ENCODE measurements at regions not wholly inside any gene's neighbourhood (a gene's known extent, or its start where the extent isn't known, plus 50 kb on each side); places are given as distances from the start of the nearest gene placed in this dataset.

GRCh38 chr1:195756109-195756508 lies 852.1 kb downstream of the KCNT2 start:
- Histone ChIP-seq H3K36me3 (no peaks in the 10 kb centered on the region), H3K4me3 (no peak overlapping the region), H3K27ac (no peak overlapping the region), H3K4me1 (ENCODE audit: control insufficient read depth in 1 of 2, low read depth in 2 of 2) (no peaks in the 10 kb centered on the region), H3K9me3 (no peaks in the 10 kb centered on the region), H3K27me3 (replicated peaks; ENCODE audit: insufficient read depth) (no peaks in the 10 kb centered on the region)
- DNase-seq (ENCODE audit: low spot score) (no peak), ATAC-seq (ENCODE audit: insufficient number of reproducible peaks, low FRiP score, low read depth) (no peak)
- TF ChIP-seq CTCF (IDR thresholded peaks at IDR 0.05): no peak

GRCh38 chr1:195754874-195755273 lies 853.4 kb downstream of the KCNT2 start:
- Histone ChIP-seq H3K36me3 (no peaks in the 10 kb centered on the region), H3K9me3 (no peaks in the 10 kb centered on the region), H3K27ac (no peak overlapping the region), H3K4me3 (no peak overlapping the region), H3K27me3 (replicated peaks; ENCODE audit: insufficient read depth) (no peaks in the 10 kb centered on the region), H3K4me1 (ENCODE audit: control insufficient read depth in 1 of 2, low read depth in 2 of 2) (no peaks in the 10 kb centered on the region)
- ATAC-seq (ENCODE audit: insufficient number of reproducible peaks, low FRiP score, low read depth) (no peak), DNase-seq (ENCODE audit: low spot score) (no peak)
- TF ChIP-seq CTCF (IDR thresholded peaks at IDR 0.05): no peak

- no peak for ATAC-seq (ENCODE audit: insufficient number of reproducible peaks, low FRiP score, low read depth)
- no peaks in the 10 kb centered on the region for H3K36me3 ChIP-seq
- no peaks in the 10 kb centered on the region for H3K27me3 ChIP-seq (replicated peaks; ENCODE audit: insufficient read depth)
- H3K4me3 ChIP-seq: no peak overlapping the region
- no peaks in the 10 kb centered on the region for H3K4me1 ChIP-seq (ENCODE audit: control insufficient read depth in 1 of 2, low read depth in 2 of 2)
- no peak for TF ChIP-seq CTCF (IDR thresholded peaks at IDR 0.05)
- no peak for DNase-seq (ENCODE audit: low spot score)
- no peaks in the 10 kb centered on the region for H3K9me3 ChIP-seq
- H3K27ac ChIP-seq: no peak overlapping the region
Observed at GRCh38 chr1:195754303-195754702, 853.9 kb downstream of the KCNT2 start.

- H3K9me3 ChIP-seq: no peaks in the 10 kb centered on the region
- no peak for TF ChIP-seq CTCF (IDR thresholded peaks at IDR 0.05)
Observed at GRCh38 chr1:195748969-195749368, 859.3 kb downstream of the KCNT2 start.

GRCh38 chr1:195745189-195746010 lies 862.8 kb downstream of the KCNT2 start:
- Histone ChIP-seq H3K9me3 (no peaks in the 10 kb centered on the region), H3K4me1 (ENCODE audit: control insufficient read depth in 1 of 2, low read depth in 2 of 2) (no peaks in the 10 kb centered on the region), H3K27ac (no peak overlapping the region), H3K27me3 (replicated peaks; ENCODE audit: insufficient read depth) (no peaks in the 10 kb centered on the region), H3K4me3 (no peak overlapping the region), H3K36me3 (no peaks in the 10 kb centered on the region)
- ATAC-seq (ENCODE audit: insufficient number of reproducible peaks, low FRiP score, low read depth) (no peak), DNase-seq (ENCODE audit: low spot score) (no peak)
- TF ChIP-seq CTCF (IDR thresholded peaks at IDR 0.05): no peak

More at GRCh38 chr1:195748969-195749368, 859.3 kb downstream of the KCNT2 start:
- ATAC-seq (ENCODE audit: insufficient number of reproducible peaks, low FRiP score, low read depth): no peak
- DNase-seq (ENCODE audit: low spot score): no peak
- Histone ChIP-seq H3K36me3 (no peaks in the 10 kb centered on the region), H3K4me3 (no peak overlapping the region), H3K27ac (no peak overlapping the region), H3K4me1 (ENCODE audit: control insufficient read depth in 1 of 2, low read depth in 2 of 2) (no peaks in the 10 kb centered on the region), H3K27me3 (replicated peaks; ENCODE audit: insufficient read depth) (no peaks in the 10 kb centered on the region)
